ENCODE measurements at regions not wholly inside any gene's neighbourhood (a gene's known extent, or its start where the extent isn't known, plus 50 kb on each side); places are given as distances from the start of the nearest gene placed in this dataset.

- no peak for TF ChIP-seq CTCF (IDR thresholded peaks at IDR 0.05)
- no peak for TF ChIP-seq POLR2A (IDR thresholded peaks at IDR 0.05)
These were observed 425.7 kb upstream of the CYLC2 start for GRCh38 chr9:102569436-102569835.

Data from prostate gland (tissue), 2 donors.